ENCODE measurements at regions not wholly inside any gene's neighbourhood (a gene's known extent, or its start where the extent isn't known, plus 50 kb on each side); places are given as distances from the start of the nearest gene placed in this dataset.

GRCh38 chr13:90770334-90770733, 577.2 kb upstream of the MIR17HG start:
- Histone ChIP-seq H3K27ac (no peak overlapping the region), H3K36me3 (no peaks in the 10 kb centered on the region), H3K4me1 (no peaks in the 10 kb centered on the region), H3K27me3 (no peaks in the 10 kb centered on the region), H3K4me3 (no peak overlapping the region), H3K9me3 (no peaks in the 10 kb centered on the region)
- intact Hi-C loops (cut with DNase I), result no loop called here
- ATAC-seq (no peak), FAIRE-seq (no peak), DNase-seq (no peak)
- no peak for TF ChIP-seq CTCF (IDR thresholded peaks at IDR 0.05)
- WGBS, 2 donors, result 47 to 55% methylated on average over 3 of the region's 3 CpGs

- Histone ChIP-seq H3K9me3 (no peaks in the 10 kb centered on the region), H3K4me3 (no peak overlapping the region), H3K27me3 (no peaks in the 10 kb centered on the region), H3K36me3 (no peaks in the 10 kb centered on the region), H3K27ac (no peak overlapping the region), H3K4me1 (no peaks in the 10 kb centered on the region)
- DNase-seq (no peak), FAIRE-seq (no peak), ATAC-seq (no peak)
- intact Hi-C loops (cut with DNase I), result no loop called here
- no peak for TF ChIP-seq CTCF (IDR thresholded peaks at IDR 0.05)
These were observed 573.8 kb upstream of the MIR17HG start for GRCh38 chr13:90773681-90774080.

- WGBS, 2 donors, result 90 to 92% methylated on average over 7 of the region's 7 CpGs
- no peak for TF ChIP-seq CTCF (IDR thresholded peaks at IDR 0.05)
- Histone ChIP-seq H3K27me3 (no peaks in the 10 kb centered on the region), H3K4me3 (no peak overlapping the region), H3K9me3 (no peaks in the 10 kb centered on the region), H3K27ac (no peak overlapping the region), H3K4me1 (no peaks in the 10 kb centered on the region), H3K36me3 (no peaks in the 10 kb centered on the region)
- ATAC-seq (no peak), FAIRE-seq (no peak), DNase-seq (no peak)
- intact Hi-C loops (cut with DNase I), result no loop called here
These were observed 571.3 kb upstream of the MIR17HG start for GRCh38 chr13:90776051-90776748.

GRCh38 chr13:90783273-90783672, 564.2 kb upstream of the MIR17HG start:
- no peaks in the 10 kb centered on the region for H3K36me3 ChIP-seq
- ATAC-seq (no peak), FAIRE-seq (no peak), DNase-seq (no peak)
- intact Hi-C loops (cut with DNase I), result no loop called here
- H3K27ac ChIP-seq, result no peak overlapping the region
- TF ChIP-seq CTCF (IDR thresholded peaks at IDR 0.05), result no peak
- H3K9me3 ChIP-seq, result no peaks in the 10 kb centered on the region
- H3K27me3 ChIP-seq, result no peaks in the 10 kb centered on the region
- no peak overlapping the region for H3K4me3 ChIP-seq
- H3K4me1 ChIP-seq, result no peaks in the 10 kb centered on the region

- no peak overlapping the region for H3K27ac ChIP-seq
- no peak overlapping the region for H3K4me3 ChIP-seq
- H3K9me3 ChIP-seq, result no peaks in the 10 kb centered on the region
- no peak for TF ChIP-seq CTCF (IDR thresholded peaks at IDR 0.05)
- H3K27me3 ChIP-seq, result no peaks in the 10 kb centered on the region
- FAIRE-seq, result no peak
- intact Hi-C loops (cut with DNase I), result no loop called here
- H3K36me3 ChIP-seq, result no peaks in the 10 kb centered on the region
- no peak for DNase-seq
- ATAC-seq, result no peak
- no peaks in the 10 kb centered on the region for H3K4me1 ChIP-seq
These were observed 560.5 kb upstream of the MIR17HG start for GRCh38 chr13:90787007-90787406.
